Lung (tissue), 11 donors: ENCODE measurements at regions not wholly inside any gene's neighbourhood (a gene's known extent, or its start where the extent isn't known, plus 50 kb on each side); places are given as distances from the start of the nearest gene placed in this dataset.

Experiments
- ATAC-seq: fragments of 200-7000 bp; cut with Tn5 transposase; one replicate; pipeline ENCODE4 v1.9.1; 2020; ENCODE audit warnings: moderate number of reproducible peaks; ENCODE audit not compliant: insufficient read depth, low FRiP score
- DNase-seq, 3 donors: peaks; one replicate each; pipeline ENCODE4 v3.0.0-alpha.2; 2013 to 2017
- H3K27ac ChIP-seq, 2 donors: one replicate each; pipeline ENCODE4 v1.5.1; 2013; ENCODE audit warnings: mild to moderate bottlenecking in 2 of 2, moderate library complexity in 2 of 2, control low read depth in 1 of 2, inconsistent platforms in 1 of 2, low read depth in 1 of 2, low read length in 1 of 2
- H3K27me3 ChIP-seq, 3 donors: one replicate each; pipeline ENCODE4 v1.5.1; 2013; ENCODE audit warnings: low read length in 2 of 3; ENCODE audit not compliant: control insufficient read depth in 3 of 3, insufficient read depth in 3 of 3
- H3K36me3 ChIP-seq, 4 donors: one replicate each; pipeline ENCODE4 v1.5.1; 2013; ENCODE audit warnings: low read length in 4 of 4, mild to moderate bottlenecking in 1 of 4, moderate library complexity in 1 of 4; ENCODE audit not compliant: control insufficient read depth in 4 of 4, insufficient read depth in 4 of 4
- H3K4me1 ChIP-seq, 5 donors: one replicate each; pipeline ENCODE4 v1.5.1; 2013; ENCODE audit warnings: low read length in 5 of 5, mild to moderate bottlenecking in 2 of 5, moderate library complexity in 1 of 5; ENCODE audit not compliant: control insufficient read depth in 5 of 5, insufficient read depth in 5 of 5
- H3K4me3 ChIP-seq: one replicate; pipeline ENCODE4 v1.5.1; 2013; ENCODE audit warnings: mild to moderate bottlenecking, control low read depth, moderate library complexity
- H3K9ac ChIP-seq, 2 donors: one replicate each; pipeline ENCODE4 v1.5.1; 2013; ENCODE audit warnings: low read length in 2 of 2, control low read depth in 1 of 2; ENCODE audit not compliant: insufficient read depth in 1 of 2
- H3K9me3 ChIP-seq, 4 donors: one replicate each; pipeline ENCODE4 v1.5.1; 2013; ENCODE audit warnings: low read length in 3 of 4, mild to moderate bottlenecking in 1 of 4, moderate library complexity in 1 of 4; ENCODE audit not compliant: control insufficient read depth in 4 of 4, insufficient read depth in 3 of 4
- WGBS, 2 donors: extraction: QIAGEN DNeasy Blood & Tissue Kit; methylation state at CpG; one replicate each; pipeline ENCODE4 v1.1.7; 2013; 5-methylcytosine and 5-hydroxymethylcytosine counted together
- TF ChIP-seq, protein P1 (sequence below): IDR thresholded peaks from 2 replicates; pipeline ENCODE4 v1.5.1; 2012; ENCODE audit warnings: mild to moderate bottlenecking; ENCODE audit errors: control extremely low read depth, extremely low read depth
- donor health status: control.
- donor health status: control.
- donor health status: Bipolar disorder and iron deficiency.
- donor health status: healthy.
- donor health status: DM: yes; HTN: yes; CAD: no.

DNA sequence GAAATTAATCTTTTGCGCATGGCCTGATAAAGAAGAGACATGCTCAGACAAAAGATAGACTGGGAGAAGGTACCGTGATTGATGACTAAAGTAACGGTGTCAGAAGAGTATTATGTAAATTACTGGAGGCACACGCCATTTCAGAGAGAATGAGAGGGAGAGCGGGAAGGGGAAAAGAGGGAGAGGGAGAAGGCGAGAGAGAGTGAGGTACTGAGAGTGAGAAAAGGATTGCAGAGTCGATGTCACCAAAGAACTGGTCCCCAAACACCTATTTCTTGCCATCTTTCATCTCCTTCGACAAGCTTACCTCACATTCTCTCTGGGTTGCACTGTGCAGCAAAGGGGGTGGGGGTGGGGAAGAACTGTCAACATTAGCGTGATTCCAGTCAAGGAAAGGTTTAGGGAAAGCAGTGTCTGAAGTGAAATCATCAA, 673.7 kb downstream of the BCL11A start:
- Histone ChIP-seq H3K27ac (no peak overlapping the region), H3K4me3 (no peak overlapping the region), H3K4me1 (no peaks in the 10 kb centered on the region), H3K36me3 (no peaks in the 10 kb centered on the region), H3K27me3 (no peaks in the 10 kb centered on the region), H3K9ac (no peak overlapping the region), H3K9me3 (peaks cover 0 to 4% (median 0%) of the 10 kb centered on the region in 4 donors)
- TF ChIP-seq, protein P1, sequence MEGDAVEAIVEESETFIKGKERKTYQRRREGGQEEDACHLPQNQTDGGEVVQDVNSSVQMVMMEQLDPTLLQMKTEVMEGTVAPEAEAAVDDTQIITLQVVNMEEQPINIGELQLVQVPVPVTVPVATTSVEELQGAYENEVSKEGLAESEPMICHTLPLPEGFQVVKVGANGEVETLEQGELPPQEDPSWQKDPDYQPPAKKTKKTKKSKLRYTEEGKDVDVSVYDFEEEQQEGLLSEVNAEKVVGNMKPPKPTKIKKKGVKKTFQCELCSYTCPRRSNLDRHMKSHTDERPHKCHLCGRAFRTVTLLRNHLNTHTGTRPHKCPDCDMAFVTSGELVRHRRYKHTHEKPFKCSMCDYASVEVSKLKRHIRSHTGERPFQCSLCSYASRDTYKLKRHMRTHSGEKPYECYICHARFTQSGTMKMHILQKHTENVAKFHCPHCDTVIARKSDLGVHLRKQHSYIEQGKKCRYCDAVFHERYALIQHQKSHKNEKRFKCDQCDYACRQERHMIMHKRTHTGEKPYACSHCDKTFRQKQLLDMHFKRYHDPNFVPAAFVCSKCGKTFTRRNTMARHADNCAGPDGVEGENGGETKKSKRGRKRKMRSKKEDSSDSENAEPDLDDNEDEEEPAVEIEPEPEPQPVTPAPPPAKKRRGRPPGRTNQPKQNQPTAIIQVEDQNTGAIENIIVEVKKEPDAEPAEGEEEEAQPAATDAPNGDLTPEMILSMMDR: no peak
- DNase-seq (no peak), ATAC-seq (no peak)
- WGBS, 2 donors: 77 to 89% methylated on average over 9 of the region's 9 CpGs

DNA sequence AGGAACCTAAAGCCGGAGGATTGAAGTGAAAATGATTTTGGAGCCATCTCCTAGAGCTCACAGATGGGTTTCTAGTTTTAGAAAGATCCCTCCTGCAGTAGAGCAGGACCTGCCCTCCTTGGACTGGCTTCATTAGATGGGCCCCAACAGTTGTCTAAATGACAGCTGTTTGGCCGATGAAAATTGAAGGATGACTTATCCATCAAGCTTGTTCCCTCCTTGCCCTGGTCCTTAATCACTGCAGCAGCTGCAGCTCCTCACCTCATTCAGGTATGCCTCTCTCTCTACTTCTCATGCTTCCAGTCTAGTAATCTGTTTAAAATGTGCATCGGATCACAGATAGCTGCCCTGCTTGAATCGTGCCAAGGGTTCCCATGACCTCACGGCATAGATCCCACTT, 677.6 kb downstream of the BCL11A start:
- ATAC-seq (no peak), DNase-seq (no peak)
- H3K4me1 ChIP-seq: peaks cover 0 to 6% (median 0%) of the 10 kb centered on the region in 5 donors
- H3K9me3 ChIP-seq: peaks cover 0 to 4% (median 0%) of the 10 kb centered on the region in 4 donors
- no peak overlapping the region for H3K9ac ChIP-seq
- TF ChIP-seq, protein P1: no peak
- H3K4me3 ChIP-seq: no peak overlapping the region
- no peaks in the 10 kb centered on the region for H3K36me3 ChIP-seq
- 83 to 88% methylated on average over 5 of the region's 5 CpGs for WGBS, 2 donors
- no peak overlapping the region for H3K27ac ChIP-seq
- no peaks in the 10 kb centered on the region for H3K27me3 ChIP-seq

DNA sequence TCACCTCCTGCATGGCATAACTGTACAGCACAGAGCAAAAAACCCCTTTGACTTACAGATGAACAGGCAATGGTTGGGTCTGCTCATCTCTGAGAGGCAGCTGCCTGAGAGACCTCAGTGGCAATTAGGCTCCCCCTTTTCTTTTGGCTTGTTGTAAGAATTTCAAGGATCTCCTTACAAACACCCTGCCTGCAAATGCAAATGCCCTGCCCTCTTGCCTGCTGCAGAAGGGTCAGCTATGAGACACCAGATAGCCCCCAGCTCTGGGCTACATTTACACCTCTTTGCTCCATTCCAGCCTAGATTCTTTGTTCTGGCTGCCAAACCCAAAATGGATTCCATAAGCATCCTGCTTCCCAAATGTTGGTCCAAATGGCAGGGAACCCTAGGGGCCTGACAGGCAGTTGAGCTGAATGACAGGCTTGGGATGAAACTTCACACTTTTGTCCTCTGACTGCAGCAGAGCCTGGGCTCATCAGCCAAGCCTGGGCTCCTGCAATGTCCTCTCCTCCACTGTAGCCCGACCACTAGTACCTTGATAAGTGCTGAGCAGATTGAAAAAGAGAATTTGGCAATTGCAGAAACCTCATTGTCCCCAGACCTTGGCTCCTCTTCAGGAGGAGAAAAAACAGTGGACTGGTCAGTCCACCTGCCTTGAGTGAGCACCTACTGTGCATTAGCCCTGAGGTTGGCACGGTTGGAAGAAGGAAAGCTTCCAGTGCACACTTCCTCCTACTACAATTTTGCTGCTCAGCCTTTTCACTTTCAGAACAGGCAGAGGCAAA, 678.3 kb downstream of the BCL11A start:
- Histone ChIP-seq H3K27me3 (no peaks in the 10 kb centered on the region), H3K4me1 (peaks cover 0 to 6% (median 0%) of the 10 kb centered on the region in 5 donors), H3K4me3 (no peak overlapping the region), H3K36me3 (no peaks in the 10 kb centered on the region), H3K27ac (no peak overlapping the region), H3K9me3 (peaks cover 0 to 4% (median 0%) of the 10 kb centered on the region in 4 donors), H3K9ac (no peak overlapping the region)
- TF ChIP-seq, protein P1: no peak
- DNase-seq: no peak
- 65 to 68% methylated on average over 2 of the region's 2 CpGs for WGBS, 2 donors
- ATAC-seq: no peak

DNA sequence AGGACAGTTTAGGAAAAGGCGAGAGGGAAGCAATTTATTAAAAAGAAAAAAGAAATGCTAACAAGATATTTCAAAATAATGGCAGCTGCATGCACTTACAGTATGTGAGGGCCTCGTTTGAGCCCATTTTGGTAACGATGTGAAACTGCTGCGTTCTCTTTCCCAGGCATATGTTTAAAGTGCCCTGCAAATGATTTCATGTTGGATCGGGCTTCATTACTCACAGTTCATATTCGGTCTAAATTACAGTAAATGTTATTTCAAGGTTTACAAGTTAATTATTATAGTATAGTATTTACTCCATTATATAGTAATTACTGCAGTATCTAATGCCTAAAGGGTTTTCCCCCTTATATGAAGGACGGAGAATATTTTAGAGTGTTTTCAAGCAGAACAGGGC, 679.1 kb downstream of the BCL11A start:
- Histone ChIP-seq H3K27ac (no peak overlapping the region), H3K9me3 (peaks cover 0 to 4% (median 0%) of the 10 kb centered on the region in 4 donors), H3K27me3 (no peaks in the 10 kb centered on the region), H3K4me3 (no peak overlapping the region), H3K4me1 (peaks cover 0 to 6% (median 0%) of the 10 kb centered on the region in 5 donors), H3K36me3 (no peaks in the 10 kb centered on the region), H3K9ac (no peak overlapping the region)
- ATAC-seq (no peak), DNase-seq (peak in 2 of 3 donors; percentile 61 to 81)
- TF ChIP-seq, protein P1: no peak
- 72 to 84% methylated on average over 7 of the region's 7 CpGs for WGBS, 2 donors
